ENCODE measurements at regions not wholly inside any gene's neighbourhood (a gene's known extent, or its start where the extent isn't known, plus 50 kb on each side); places are given as distances from the start of the nearest gene placed in this dataset.
"Not testable (repeated sequence)": the region's sequence is repeated elsewhere in the genome, so short reads cannot be mapped to it uniquely, and the experiment has no call there.

GRCh38 chr17:20651022-20651421, 71.5 kb downstream of the CDRT15L2 start:
- TF ChIP-seq CTCF, POLR2A (IDR thresholded peaks at IDR 0.05): not testable (repeated sequence)
